OCI-LY7 (cell line): ENCODE measurements at regions not wholly inside any gene's neighbourhood (a gene's known extent, or its start where the extent isn't known, plus 50 kb on each side); places are given as distances from the start of the nearest gene placed in this dataset.

Source experiments
- BruUV-seq: library from RNA; stranded (reverse); fragments of 400-500 nt; replicated peaks from 2 replicates; lab custom pipeline; 2021; lab: Mats Ljungman, UMichigan
- CTCF ChIA-PET: fragments of 300-600 bp; sonication (Branson Sonifier 250); formaldehyde crosslinking; loops from one replicate; lab custom pipeline; 2022; ENCODE audit warnings: antibody characterized with exemption; ENCODE audit not compliant: unreplicated experiment; lab: Charles Lee
- POLR2A ChIA-PET: fragments of 300-600 bp; sonication (Branson Sonifier 250); formaldehyde crosslinking; loops from one replicate; lab custom pipeline; 2022; ENCODE audit warnings: antibody characterized with exemption; lab: Charles Lee
- DNase-seq: peaks from one replicate; pipeline ENCODE4 v3.0.0-alpha.2; 2015; ENCODE audit warnings: low spot score
- H2AFZ ChIP-seq: fragments of 200-600 bp; sonication (generic), shearing (Covaris generic); 2 replicates; pipeline ENCODE4 v1.6.1; 2014; ENCODE audit warnings: mild to moderate bottlenecking, antibody characterized with exemption, low read length, moderate library complexity
- H3K27ac ChIP-seq: fragments of 200-600 bp; sonication (generic); 2 replicates; pipeline ENCODE4 v1.5.1; 2014; ENCODE audit warnings: mixed run types, low read depth, mild to moderate bottlenecking, moderate library complexity, low read length, inconsistent platforms; ENCODE audit not compliant: poor library complexity, severe bottlenecking
- H3K36me3 ChIP-seq: fragments of 200-600 bp; sonication (generic); 2 replicates; pipeline ENCODE4 v1.6.1; 2014; ENCODE audit warnings: mild to moderate bottlenecking, antibody characterized with exemption, low read length, moderate library complexity, mixed read lengths; ENCODE audit not compliant: insufficient read depth
- H3K4me1 ChIP-seq: fragments of 200-600 bp; sonication (generic); 2 replicates; pipeline ENCODE4 v1.5.1; 2014; ENCODE audit warnings: mild to moderate bottlenecking, low read length; ENCODE audit not compliant: insufficient read depth, poor library complexity, severe bottlenecking
- H3K4me2 ChIP-seq: fragments of 200-600 bp; sonication (generic); 2 replicates; pipeline ENCODE4 v1.6.1; 2014; ENCODE audit warnings: mild to moderate bottlenecking, low read length
- H3K4me3 ChIP-seq: fragments of 200-600 bp; sonication (generic); 2 replicates; pipeline ENCODE4 v1.5.1; 2014; ENCODE audit warnings: mild to moderate bottlenecking, low read depth, low read length; ENCODE audit not compliant: poor library complexity, severe bottlenecking
- H3K79me2 ChIP-seq: fragments of 200-600 bp; sonication (generic); 2 replicates; pipeline ENCODE4 v1.6.1; 2016; ENCODE audit warnings: low read depth, mild to moderate bottlenecking, low read length, moderate library complexity, mixed read lengths; ENCODE audit not compliant: insufficient read depth
- H3K9me2 ChIP-seq: fragments of 200-600 bp; sonication (generic); 2 replicates; pipeline ENCODE4 v1.6.1; 2016; ENCODE audit warnings: mild to moderate bottlenecking, low read length, mixed read lengths; ENCODE audit not compliant: insufficient read depth
- H3K9me3 ChIP-seq: fragments of 200-600 bp; sonication (generic); 2 replicates; pipeline ENCODE4 v1.6.1; 2014; ENCODE audit warnings: mild to moderate bottlenecking, mixed run types, low read length, mixed read lengths
- H4K20me1 ChIP-seq: fragments of 200-600 bp; sonication (generic); 2 replicates; pipeline ENCODE4 v1.6.1; 2014; ENCODE audit warnings: mild to moderate bottlenecking, antibody characterized with exemption, low read length, moderate library complexity, mixed read lengths; ENCODE audit not compliant: insufficient read depth
- EZH2phosphoT487 ChIP-seq: fragments of 200-600 bp; sonication (generic); IDR thresholded peaks from 2 replicates; pipeline ENCODE4 v1.6.1; 2018; ENCODE audit warnings: low read depth, borderline replicate concordance, mild to moderate bottlenecking, mixed run types, antibody characterized with exemption, low read length, moderate library complexity, mixed read lengths
- intact Hi-C: fragments of 100-400 bp; cut with micrococcal nuclease; formaldehyde crosslinking; loops from one replicate; pipeline ENCODE4 v1.10.0; 2022; ENCODE audit not compliant: unreplicated experiment
- TF ChIP-seq, protein P1 (sequence below): fragments of 200-600 bp; sonication (generic); conservative IDR thresholded peaks from 2 replicates; pipeline ENCODE4 v1.5.1; 2014; ENCODE audit warnings: mild to moderate bottlenecking, antibody characterized with exemption, low read length, moderate library complexity, mixed read lengths

DNA sequence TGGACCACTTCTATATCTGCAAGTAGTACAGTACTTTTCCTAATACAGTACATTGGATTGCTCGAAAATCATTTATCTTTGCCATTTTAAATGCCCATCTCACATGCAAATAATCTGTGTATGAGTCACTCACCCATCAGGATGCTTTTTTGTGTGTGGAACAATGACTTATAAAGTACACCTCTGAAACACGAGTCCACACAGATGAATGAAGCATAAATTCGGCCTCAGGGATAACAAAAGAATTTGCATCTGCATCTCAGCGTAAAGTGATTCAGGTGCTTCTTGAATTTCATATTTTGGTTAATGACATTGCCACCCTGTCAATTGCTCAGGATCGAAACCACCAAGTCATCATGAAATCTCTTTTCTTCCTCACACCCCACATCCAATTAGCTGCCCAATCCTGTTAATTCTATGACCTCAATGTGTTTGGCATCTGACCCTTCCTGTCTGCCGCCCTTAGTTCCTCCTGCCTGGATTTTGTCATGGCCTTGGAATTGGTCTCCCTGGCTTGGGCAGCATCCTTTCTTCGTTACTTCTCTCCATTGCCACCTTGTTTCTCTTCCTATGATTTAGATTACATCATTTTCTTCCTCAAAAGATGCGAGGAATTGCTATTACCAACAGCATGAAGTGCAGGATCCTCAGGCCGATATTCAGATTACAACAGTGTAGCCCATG, 161.6 kb upstream of the MID1 start:
- BruUV-seq = no TSS peak
- H3K27ac ChIP-seq = no peak overlapping the region
- H3K4me1 ChIP-seq = no peaks in the 10 kb centered on the region
- no peak for DNase-seq
- H3K9me2 ChIP-seq = no peaks in the 10 kb centered on the region
- intact Hi-C loops = no loop called here
- POLR2A ChIA-PET = no interaction called here
- H3K36me3 ChIP-seq = no peaks in the 10 kb centered on the region
- CTCF ChIA-PET = no interaction called here
- no peak overlapping the region for H3K4me3 ChIP-seq
- no peaks in the 10 kb centered on the region for H4K20me1 ChIP-seq
- TF ChIP-seq, protein P1, sequence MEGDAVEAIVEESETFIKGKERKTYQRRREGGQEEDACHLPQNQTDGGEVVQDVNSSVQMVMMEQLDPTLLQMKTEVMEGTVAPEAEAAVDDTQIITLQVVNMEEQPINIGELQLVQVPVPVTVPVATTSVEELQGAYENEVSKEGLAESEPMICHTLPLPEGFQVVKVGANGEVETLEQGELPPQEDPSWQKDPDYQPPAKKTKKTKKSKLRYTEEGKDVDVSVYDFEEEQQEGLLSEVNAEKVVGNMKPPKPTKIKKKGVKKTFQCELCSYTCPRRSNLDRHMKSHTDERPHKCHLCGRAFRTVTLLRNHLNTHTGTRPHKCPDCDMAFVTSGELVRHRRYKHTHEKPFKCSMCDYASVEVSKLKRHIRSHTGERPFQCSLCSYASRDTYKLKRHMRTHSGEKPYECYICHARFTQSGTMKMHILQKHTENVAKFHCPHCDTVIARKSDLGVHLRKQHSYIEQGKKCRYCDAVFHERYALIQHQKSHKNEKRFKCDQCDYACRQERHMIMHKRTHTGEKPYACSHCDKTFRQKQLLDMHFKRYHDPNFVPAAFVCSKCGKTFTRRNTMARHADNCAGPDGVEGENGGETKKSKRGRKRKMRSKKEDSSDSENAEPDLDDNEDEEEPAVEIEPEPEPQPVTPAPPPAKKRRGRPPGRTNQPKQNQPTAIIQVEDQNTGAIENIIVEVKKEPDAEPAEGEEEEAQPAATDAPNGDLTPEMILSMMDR = no peak
- H3K79me2 ChIP-seq = no peaks in the 10 kb centered on the region
- H3K9me3 ChIP-seq = no peaks in the 10 kb centered on the region
- no peak overlapping the region for H2AFZ ChIP-seq
- H3K4me2 ChIP-seq = no peak overlapping the region

DNA sequence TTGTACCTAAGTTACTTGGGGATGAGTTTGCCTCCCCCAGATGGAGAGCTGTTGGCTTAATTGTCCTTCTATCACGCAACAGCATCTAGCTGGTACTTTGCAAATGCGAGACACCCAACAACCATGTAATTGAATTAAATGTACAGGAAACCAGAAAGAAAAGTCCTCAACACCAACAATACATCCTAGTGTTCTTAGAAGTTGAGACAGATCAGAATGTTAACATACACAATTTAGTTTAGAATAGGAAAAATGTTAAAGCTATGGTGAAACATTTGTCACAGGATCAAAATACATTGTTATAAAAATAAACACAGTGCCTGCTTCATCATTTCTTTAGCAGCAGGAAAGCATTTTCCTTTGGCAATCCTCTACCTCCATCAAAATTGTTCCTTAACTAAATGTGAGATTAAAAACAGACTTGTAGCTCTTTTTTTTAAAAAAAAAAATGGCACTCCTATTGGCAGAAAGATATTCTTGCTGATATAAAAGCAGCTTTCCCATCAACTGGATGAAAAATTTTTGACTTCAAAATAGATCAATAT, 163.1 kb upstream of the MID1 start:
- ChIA-PET CTCF (no interaction called here), POLR2A (no interaction called here)
- H3K9me2 ChIP-seq = no peaks in the 10 kb centered on the region

DNA sequence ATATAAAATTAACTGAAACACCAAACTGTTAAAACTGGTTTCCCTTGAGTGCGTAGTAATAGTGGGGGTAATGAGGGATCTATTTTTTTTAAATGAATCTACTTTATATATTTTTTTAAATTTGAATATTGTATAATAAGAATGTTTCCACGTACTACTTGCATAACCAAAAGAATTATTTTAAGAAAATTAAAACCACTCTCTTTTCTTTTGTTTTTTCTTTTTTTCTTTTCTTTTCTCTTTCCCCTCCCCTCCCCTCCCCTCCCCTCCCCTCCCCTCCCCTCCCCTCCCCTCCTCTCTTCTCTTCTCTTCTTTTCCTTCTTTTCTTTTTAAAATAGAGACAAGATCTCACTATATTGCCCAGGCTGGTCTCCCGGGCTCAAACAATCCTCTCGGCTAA, 166.9 kb upstream of the MID1 start:
- H3K27ac ChIP-seq = no peak overlapping the region
- ChIA-PET CTCF (no interaction called here), POLR2A (no interaction called here)
- intact Hi-C loops = no loop called here
- no peak for DNase-seq
- no peaks in the 10 kb centered on the region for H3K79me2 ChIP-seq
- no peaks in the 10 kb centered on the region for H3K36me3 ChIP-seq
- H4K20me1 ChIP-seq = no peaks in the 10 kb centered on the region
- no peaks in the 10 kb centered on the region for H3K4me1 ChIP-seq
- H3K9me3 ChIP-seq = no peaks in the 10 kb centered on the region
- H3K4me3 ChIP-seq = no peak overlapping the region
- no peak overlapping the region for H2AFZ ChIP-seq
- TF ChIP-seq, protein P1 = no peak
- no peak for TF ChIP-seq EZH2phosphoT487
- BruUV-seq = no TSS peak
- no peaks in the 10 kb centered on the region for H3K9me2 ChIP-seq
- no peak overlapping the region for H3K4me2 ChIP-seq

More for the DNA sequence above, 163.1 kb upstream of the MID1 start:
- Histone ChIP-seq H4K20me1 (no peaks in the 10 kb centered on the region), H3K4me3 (no peak overlapping the region), H3K36me3 (no peaks in the 10 kb centered on the region), H3K4me1 (no peaks in the 10 kb centered on the region), H2AFZ (no peak overlapping the region), H3K4me2 (no peak overlapping the region), H3K79me2 (no peaks in the 10 kb centered on the region), H3K27ac (no peak overlapping the region), H3K9me3 (no peaks in the 10 kb centered on the region)
- no peak for DNase-seq
- TF ChIP-seq, protein P1 = no peak
- no peak for TF ChIP-seq EZH2phosphoT487
- intact Hi-C loops = no loop called here
- no TSS peak for BruUV-seq
